IMR-90 (cell line): ENCODE measurements at regions not wholly inside any gene's neighbourhood (a gene's known extent, or its start where the extent isn't known, plus 50 kb on each side); places are given as distances from the start of the nearest gene placed in this dataset.
"Not testable (repeated sequence)": the region's sequence is repeated elsewhere in the genome, so short reads cannot be mapped to it uniquely, and the experiment has no call there.

ENCODE experiments used
- BHLHE40 ChIP-seq: fragments of 150-350 bp; IDR thresholded peaks from 2 replicates; pipeline ENCODE4 v1.6.1; 2016; ENCODE audit warnings: mild to moderate bottlenecking, low read depth, low read length
- CEBPB ChIP-seq: IDR thresholded peaks from 2 replicates; pipeline ENCODE4 v1.6.1; 2012; ENCODE audit warnings: low read depth, low read length, improper control_type of control experiment
- CTCF ChIP-seq: conservative IDR thresholded peaks from 2 replicates; pipeline ENCODE4 v1.5.1; 2012; ENCODE audit warnings: mild to moderate bottlenecking, low read depth, low read length, improper control_type of control experiment
- FOS ChIP-seq: fragments of 150-350 bp; IDR thresholded peaks from 2 replicates; pipeline ENCODE4 v1.6.1; 2016; ENCODE audit warnings: low read depth, low read length
- MAFK ChIP-seq: IDR thresholded peaks from 2 replicates; pipeline ENCODE4 v1.6.1; 2012; ENCODE audit warnings: low read depth, low read length, improper control_type of control experiment
- MXI1 ChIP-seq: IDR thresholded peaks from 2 replicates; pipeline ENCODE4 v1.6.1; 2012; ENCODE audit warnings: low read depth, mild to moderate bottlenecking, low read length, moderate library complexity, borderline replicate concordance
- POLR2A ChIP-seq: IDR thresholded peaks from 2 replicates; pipeline ENCODE4 v1.6.1; 2012; ENCODE audit warnings: mild to moderate bottlenecking, low read depth, low read length
- RAD21 ChIP-seq: IDR thresholded peaks from 2 replicates; pipeline ENCODE4 v1.6.1; 2012; ENCODE audit warnings: low read length, improper control_type of control experiment
- RCOR1 ChIP-seq: IDR thresholded peaks from 2 replicates; pipeline ENCODE4 v1.6.1; 2012; ENCODE audit warnings: mild to moderate bottlenecking, low read length, improper control_type of control experiment; ENCODE audit not compliant: insufficient replicate concordance
- SMC3 ChIP-seq: fragments of 150-350 bp; IDR thresholded peaks from 2 replicates; pipeline ENCODE4 v1.6.1; 2016; ENCODE audit warnings: low read depth, mild to moderate bottlenecking, antibody characterized with exemption, low read length, moderate library complexity
- USF2 ChIP-seq: fragments of 150-350 bp; IDR thresholded peaks from 2 replicates; pipeline ENCODE4 v1.6.1; 2017; ENCODE audit warnings: mild to moderate bottlenecking, antibody characterized with exemption, low read length, low read depth

GRCh38 chr4:53699310-53699709 lies 108.0 kb upstream of the LNX1 start:
- not testable (repeated sequence) for TF ChIP-seq POLR2A, CTCF, MAFK, USF2, FOS, RCOR1, RAD21, CEBPB, BHLHE40, MXI1, SMC3
